ENCODE measurements at regions not wholly inside any gene's neighbourhood (a gene's known extent, or its start where the extent isn't known, plus 50 kb on each side); places are given as distances from the start of the nearest gene placed in this dataset.

DNA sequence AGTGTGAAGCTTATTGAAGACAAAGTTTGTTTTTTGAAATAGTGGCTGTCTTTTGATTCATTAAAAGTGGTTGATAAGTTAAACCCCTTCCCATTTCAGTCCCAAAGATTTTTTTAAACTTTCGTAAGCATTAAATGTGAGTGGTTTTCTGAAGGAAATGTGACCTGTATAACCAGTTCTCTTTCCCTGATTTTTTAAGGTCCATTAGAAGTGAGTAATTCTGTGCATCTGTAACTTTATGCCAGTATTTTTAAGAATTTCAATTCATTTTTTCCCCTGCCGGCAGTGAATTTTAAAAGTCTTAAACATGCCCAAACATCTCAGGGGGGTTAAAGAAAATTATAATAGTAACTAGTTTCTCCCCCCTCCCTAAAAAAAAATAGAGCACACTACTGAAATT lies 254.6 kb upstream of the SP8 start:
- DNase-seq, result no peak

DNA sequence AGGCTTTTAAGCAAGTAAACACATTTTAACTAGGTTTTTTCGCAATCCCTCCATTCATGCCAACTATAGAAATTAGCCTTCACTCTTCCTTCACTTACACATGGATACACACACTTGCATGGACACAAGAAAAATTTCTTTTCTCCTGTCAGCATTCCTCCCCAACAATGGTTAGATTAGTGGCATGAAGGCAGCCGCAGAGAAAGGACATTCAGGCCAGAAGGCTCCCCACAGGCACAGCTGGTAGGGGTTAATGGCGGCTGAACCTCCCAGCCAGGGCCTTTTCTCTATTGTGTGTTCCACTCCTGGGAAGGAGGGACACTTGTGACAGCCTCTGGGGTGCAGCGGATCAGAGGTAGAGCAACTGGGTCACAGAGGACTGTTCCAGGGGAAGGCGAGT lies 255.0 kb upstream of the SP8 start:
- no peak for DNase-seq

DNA sequence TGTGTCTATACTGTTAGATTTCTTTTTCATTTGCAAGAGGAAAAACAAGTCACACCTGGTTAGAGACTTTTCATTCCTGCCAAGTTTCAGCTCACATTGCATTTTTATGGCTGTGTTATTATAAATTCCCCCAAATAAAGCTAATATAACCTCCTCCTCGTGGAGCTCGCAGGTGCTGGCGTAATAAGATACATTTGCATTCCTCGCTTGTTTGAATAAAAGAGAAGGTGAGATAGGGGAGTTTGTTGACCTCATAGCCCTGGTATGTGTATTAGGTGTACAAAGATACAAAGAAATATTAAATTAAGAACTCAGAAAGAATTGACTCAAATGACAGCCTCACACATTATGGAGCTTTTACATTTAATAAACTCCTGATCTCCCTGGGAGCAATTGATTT lies 257.7 kb upstream of the SP8 start:
- DNase-seq, result no peak

DNA sequence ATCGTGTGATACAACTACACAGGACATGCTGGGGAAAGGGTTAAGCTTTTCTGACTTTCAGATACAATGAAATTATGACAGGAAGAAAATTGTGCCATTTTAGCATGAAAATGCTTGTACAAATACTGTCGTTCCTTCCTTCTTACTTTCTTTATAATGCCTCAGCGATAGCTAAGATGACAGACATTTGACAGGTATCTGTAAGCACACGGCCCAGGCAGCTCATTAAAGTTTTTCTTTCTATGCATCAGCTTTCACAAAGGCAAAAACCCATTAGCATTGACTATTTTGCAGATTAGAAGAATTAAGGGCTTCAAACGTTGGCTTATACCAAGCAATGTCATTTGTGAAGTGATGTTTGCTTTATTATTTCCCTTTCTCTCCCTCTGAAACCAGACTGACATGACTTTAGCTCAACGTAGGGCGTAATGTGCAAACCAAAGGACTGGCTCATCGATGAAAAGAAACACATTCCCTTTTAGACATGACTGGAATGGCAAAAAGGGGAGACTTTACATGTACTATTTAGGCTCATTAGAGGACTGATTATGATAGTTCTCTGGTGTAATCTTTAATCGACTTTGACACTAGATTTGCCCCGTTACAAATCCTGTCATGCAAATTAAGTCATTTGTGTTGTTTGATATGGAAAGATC lies 258.4 kb upstream of the SP8 start:
- DNase-seq, result no peak

DNA sequence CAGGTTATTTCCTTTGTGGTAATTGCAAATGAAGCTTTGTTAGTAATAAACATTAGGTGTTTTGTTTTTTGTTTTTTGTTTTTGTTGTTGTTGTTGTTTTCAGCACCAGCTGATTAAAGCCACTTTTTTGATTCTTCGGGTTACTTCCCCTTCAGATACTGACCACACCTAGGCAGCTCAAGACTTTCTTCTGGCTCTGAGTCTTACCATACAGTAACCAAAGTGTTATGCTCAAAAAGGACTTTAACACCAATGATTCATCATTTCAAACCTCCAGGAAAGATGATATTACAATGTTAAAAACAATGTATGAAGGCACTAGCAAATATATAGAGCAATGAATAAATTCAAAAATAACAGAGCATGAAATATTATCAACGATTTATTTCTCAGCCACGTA lies 265.2 kb upstream of the SP8 start:
- DNase-seq, result no peak

DNA sequence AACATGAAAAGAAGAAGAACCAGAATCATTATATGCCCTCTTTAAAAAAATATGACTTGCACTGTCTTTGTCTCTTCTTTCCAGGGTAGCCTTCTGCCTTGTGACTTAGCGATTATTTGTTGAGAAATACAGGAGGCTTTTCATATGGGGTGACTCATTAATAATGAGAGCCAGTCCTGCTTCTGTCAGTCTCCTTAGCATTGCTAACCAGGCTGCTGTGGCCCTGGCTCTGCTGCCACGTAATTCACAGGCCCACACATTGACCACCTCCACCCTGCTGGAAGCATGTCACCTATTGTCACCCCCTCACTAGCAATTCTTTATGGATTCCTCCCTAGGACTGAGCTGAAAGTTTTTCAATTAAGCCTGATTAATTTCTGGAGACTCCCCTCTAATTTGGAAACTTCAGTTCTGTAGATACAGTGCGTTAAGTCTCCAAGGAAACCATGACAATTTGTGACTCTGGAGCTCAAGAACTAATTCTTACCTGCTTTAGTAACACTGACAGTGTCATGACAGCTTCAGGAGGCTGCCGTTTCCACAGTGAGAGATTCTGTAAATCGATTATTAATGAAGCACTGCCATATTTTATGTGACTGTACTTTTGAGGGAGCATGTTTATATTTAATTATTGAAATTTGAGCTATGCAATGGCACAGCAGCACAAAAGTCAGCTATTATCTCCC lies 267.9 kb upstream of the SP8 start:
- no peak for DNase-seq

DNA sequence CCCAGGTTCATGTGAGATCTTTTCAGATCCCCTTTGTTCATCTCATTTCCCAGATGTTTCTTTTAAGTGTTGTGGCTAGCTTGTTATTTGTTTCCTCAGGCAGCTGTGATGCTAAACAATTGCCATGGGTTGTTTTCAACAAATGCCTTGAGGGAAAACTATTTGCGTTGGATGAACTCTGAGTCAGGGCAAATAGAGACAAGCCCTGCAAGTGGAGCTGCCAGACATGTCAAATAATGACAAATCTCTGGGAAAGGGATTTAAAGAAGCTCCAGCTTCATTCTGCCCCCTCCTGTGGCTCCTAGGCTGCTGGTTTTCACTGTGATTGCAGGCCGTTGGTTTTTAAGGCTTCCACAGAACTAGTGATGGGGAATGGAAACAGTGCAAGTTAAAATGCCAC lies 272.4 kb upstream of the SP8 start:
- DNase-seq, result no peak

DNA sequence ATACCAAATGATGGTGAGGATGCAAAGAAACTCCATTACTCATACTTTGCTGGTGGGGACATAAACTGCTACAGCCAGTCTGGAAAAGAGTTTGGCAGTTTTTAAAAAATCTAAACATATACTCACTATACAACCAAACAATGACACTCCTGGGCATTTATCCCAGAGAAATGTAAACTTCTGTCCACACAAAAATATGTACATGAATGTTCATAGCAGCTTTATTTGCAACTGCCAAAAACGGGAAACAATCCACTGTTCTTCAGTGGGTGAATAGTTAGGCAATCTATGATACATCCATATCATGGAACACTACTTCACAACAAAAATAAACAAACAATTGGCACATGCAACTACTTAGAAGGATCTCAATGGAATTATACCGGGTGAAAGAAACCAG lies 276.4 kb upstream of the SP8 start:
- DNase-seq, result no peak

DNA sequence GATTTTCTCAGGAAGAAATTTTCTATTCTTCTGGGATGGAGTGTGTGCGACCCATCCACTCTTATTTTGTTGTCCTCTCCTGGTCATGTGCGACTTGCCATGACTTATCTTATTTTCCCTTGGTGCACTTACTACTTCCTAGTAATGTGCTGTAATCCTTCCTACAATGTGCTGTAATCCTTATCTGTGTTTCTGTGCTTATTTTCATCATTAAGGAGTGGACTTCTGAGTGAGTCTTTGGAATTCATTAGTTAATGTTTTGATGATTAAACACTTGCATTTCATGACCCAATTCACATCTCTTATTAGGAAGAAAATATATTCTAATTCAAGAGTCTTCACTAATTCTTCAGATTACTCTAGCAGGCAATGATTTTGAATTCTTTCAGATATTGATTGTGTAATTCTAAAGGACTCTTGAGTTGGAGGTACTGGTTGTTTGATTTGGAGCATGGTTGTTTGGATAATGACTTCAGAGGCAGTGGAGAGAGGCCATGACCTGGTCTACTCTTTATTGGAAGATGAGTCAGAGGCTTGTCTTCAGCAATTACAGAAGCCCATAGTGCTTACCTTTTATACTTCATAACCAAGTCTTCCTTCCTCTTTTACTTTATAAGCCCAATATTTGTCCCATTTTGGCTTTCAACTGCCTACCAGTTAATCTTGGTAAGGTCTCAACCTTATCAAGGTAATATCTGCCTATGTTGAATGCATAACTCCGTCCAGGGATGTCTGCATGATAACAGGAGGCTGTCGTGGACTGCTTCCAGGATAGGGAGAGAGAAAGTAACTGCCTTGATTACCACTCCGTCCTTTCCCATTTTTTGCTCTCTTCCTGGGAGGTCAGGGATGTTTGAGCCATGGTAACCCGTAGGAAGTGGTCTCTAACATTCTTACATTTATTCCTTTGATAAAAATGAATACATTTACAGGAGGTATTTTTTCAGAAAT lies 278.3 kb upstream of the SP8 start:
- no peak for DNase-seq

DNA sequence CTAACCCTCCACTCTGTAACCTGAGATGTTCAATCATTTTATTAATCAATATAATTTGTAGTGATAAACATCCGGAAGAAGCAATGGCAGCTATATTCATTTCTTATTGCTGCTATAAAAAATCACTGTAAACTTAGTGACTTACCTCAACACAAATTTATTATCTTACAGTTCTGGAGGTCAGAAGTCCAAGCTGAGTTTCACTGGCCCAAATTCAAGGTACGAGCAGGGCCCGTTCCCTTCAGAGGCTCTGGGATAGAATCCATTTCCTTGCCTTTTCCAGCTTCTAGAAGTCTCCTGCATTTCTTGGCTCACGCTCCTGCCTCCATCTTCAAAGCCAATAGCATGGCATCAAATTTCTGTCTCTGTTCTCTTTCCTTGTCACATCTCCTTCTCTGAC lies 279.5 kb upstream of the SP8 start:
- no peak for DNase-seq

DNA sequence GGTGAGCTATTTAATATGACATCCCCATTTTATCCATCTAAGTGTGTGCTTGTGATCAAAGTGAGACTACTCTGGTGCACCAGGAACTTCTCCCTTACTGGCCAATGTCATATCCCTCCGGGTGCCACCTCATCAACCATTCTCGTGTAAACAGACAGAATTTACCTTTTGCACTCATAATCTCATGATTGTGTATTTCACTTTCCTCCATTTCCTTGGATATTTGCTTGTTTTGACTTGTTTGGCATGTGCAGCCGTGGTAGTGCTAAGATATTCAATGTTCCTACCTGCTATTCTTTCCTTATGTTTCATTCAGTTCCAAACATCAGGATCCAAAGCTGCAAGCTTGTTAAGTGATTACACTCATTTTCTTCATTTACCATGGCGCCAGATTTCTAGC lies 280.5 kb upstream of the SP8 start:
- DNase-seq, result no peak

DNA sequence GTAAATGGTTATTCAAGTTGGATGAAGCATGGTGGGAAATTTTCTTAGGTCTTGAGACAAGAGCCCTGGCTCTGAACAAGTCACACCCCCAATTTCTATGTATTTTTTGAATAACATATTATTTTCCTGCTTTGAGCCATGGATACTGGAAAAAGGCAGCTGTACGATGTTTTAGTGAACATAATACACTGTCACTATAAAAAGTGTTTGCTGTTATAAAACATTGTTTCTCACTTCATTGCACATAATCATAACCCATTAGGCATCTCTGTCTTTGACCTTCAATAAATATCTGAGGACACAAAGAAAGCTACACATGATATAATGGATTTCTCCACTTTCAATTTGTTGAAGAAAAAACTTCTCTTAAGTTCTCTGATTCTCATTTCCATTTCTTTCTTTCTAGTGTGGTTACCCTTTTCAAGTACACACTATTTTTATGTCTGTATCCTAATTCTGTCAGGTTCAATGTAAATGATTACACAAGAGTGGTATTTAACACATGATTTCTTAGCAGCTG lies 283.9 kb upstream of the SP8 start:
- no peak for DNase-seq

DNA sequence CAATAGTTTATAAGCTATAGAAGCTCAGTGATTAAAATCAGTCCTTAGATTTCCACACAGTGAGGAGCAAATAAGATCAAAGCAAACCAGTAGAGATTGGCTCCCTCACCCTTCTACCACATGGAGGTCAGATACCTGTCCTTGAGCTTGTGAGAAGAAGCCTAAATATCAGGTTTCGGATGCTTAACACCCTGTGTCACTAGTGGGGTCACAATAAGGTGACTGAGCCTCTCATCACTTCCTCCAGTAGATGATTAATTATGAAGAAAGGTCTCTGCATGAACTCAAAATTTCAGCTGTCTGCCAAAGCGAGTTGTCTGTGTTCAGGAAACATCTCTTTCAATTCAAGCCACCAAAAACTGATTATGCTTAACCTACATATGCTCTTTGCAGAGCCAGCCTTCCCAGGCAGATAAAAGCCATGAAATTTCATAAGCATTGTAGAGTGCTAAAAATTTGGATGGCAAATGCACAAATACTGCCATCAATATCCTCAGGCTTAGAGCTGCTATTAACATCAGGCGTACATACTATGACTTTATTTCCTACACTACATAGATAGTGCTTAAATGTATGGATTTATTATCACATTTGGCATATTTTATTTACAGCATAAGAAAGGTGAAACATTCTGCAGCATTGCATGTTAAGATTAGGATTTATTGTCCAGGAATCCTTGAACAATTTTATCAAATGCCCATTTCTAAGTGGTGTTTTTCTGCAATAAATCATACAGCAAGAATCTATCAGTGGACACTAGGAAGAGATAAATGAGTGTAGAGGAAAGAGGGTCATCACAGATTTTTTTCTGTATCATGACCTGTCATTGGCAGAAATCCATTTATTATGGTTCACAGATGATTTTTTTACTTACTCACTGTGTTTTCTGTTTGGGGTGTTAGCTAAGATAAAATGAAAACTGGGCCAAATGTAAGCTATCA lies 285.1 kb upstream of the SP8 start:
- DNase-seq, result no peak

DNA sequence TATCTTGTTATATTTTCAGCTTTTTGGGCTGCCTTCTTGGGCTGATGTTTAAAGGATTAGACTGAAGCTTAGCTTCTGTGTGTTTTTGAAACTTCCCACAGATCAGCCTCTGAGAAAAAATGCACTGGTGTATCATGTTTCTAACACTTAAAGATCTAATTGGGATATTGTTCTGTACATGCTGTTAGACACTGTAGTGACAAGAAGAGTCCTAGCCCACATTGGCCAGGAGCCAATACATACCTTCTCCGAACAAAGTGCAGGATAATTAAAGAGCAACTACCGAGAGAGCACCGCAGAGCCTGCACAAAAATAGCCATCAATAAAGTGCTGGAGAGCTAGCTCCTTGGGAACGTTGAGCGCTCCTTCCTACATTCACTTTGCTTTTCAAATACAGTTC lies 289.4 kb upstream of the SP8 start:
- DNase-seq, result peak; percentile 6

DNA sequence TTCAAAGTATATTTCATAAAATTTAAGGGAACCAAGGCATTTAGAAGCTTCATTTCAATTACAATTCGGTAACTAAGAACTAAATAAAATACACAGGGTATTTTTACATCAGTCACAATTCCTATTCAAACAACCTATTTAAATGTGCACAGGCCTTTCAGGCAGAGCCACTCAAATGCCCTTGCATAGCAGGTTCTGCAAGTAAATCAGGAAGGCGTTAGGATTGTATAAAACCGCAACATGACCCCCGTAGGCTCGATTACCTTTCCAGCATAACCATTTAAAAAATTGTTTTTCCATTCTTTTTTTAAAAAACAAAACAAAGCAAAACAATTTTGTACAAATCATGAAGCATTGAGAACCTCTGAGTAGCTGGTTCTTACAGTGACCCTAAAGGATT lies 289.9 kb upstream of the SP8 start:
- no peak for DNase-seq

DNA sequence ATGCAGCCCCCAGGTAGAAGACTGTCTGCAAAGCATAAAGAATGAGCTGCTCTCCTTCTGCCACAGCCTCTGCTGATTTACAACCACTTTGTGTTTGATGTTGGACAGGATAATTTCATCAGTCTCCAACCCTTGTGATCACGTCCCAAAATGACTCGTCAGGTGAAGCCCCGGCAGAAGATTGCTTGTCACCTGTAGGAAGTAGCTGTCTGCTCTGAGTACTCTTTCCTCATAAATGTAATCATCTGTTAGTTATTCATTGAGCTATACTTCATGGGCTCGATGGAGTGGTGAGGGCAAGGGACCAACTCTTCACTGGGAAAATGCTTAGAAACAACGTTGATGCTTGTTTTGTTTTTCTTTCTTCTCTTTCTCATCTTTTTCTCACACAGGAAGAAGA lies 290.9 kb upstream of the SP8 start:
- no peak for DNase-seq

DNA sequence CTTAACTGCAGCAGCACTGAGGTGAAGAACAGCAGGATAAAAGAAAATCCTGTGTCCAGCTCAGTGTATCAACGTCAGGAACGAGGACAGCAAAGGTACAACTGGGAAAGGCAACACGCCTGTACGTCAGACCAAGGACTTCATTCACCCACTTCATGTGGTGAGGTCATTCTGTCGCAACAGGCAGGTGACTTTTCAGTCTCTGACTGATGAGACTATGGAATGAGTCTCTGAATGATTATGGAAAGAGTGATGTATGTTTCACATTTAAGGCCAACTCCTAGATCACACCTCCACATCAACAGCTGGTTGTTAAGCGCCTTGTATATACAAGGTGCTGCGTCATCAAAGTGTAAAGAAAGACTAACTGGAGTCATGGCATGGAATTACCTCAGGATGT lies 297.6 kb upstream of the SP8 start:
- no peak for DNase-seq

DNA sequence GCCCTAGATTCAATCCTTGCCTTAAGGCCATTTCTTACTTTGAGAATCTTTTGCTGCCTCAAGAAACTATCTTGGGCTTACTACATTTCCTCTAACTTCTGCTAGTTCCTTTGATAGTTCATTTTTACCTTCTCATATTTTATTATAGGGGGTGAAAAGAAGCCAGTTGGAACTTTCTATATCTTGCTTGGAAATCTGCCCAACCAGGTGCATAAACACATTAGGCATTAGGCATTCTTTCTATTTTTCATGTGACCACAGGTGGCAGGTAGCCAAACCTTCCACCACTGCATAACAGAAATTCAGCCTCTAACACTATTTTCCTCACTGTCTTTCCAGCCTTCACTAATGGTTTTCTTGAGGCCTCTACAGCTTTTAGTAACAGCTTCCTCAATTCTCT lies 300.0 kb upstream of the SP8 start:
- DNase-seq, result no peak

DNA sequence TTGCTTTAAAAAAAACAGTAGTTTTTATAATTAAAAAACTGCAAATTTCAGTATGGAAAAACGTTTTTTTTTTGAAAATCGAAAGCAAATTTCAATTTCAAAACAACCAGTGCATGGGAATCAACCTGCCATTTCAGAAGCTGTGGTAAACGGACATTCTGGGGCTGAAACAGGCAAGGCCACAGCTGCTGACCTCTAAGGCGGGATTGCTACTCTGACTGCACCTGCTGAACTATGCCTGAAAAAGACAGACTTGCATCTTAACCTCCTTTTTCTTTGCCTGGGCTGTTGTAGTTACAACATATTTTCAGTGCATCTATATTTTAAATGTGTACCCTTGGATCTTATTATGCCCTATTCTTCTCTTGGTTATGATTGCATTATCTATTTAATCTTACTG lies 303.0 kb upstream of the SP8 start:
- DNase-seq, result no peak

DNA sequence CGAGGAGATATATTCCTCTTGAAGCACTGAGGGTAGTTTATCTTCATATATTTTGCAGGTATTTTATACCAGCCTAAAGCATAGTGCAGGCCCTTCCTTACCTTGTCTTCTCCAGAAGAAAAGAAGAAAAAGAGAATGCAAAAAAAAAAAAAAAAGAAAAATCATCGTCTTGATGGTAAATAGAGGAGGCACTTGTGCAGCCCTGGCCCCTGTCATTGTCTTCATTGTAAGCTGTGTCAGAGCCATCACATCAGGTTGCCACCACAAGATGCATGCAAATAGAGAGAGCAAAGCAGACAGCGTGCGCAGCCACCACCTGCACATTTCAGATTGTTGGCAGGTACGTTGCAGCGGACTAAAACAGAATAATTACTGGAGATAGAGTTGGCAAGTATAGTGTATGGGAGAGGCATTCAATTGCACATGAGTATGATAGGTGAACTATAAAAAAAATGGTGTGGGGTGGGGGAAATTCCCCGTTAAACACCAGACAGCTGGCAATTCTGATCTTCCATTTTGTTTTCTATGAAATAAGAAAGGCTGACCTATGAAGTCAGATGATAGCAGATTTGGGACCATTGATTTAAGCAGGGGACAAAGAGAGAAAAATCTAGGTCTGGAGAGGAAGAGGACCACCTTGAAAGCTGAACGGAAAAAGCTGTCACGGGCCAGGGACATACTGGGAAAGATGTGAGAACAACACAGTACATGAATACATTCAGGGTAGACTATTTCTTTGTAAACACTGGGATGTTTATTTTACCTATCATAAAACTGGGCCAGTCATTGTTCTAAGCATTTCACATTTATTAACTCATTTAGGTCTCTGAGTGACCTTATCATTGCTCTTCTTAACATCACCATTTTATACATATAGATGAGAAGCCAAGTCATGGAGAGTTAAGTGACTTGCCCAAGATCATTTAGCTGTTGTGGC lies 306.3 kb upstream of the SP8 start:
- DNase-seq, result no peak

DNA sequence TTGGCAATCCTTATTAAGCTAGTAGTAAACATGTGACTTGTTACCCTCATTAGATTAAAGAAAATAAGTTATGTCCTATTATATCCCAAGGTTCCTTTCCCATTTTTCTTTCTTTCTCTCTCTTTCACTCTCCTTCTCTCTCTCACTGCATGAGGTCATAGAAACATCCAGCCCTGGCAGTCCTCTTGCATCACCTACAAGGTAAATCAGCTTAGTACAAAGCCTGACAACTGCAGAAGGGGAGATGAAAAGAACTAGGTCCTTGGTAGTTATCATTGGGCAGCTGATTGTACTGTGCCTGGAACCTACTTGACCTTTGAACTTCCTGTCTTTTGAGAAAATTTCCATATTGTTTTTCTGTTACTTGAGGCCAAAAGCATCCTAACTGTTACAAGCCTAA lies 307.9 kb upstream of the SP8 start:
- DNase-seq, result no peak

DNA sequence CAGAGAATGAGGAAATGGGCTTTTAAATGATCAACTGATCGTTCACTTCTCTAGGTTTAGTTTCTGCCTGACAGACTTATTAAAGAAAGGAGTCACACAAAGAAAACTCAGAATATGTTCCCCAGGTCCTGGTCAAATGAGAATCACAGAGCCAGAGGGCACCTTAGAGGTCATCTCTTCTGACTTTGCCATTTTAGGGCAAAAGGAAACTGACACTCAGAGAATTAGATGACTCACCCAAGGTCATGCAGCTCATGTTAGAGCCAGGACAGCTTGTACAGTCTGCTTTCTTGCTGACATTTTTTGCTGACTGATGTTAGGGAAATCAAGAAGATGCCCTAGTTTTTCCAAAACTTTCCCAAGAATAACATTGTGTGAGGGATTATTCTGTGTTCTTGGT lies 312.7 kb upstream of the SP8 start:
- no peak for DNase-seq
